Choroid plexus epithelial cell (primary cell): ENCODE measurements at regions not wholly inside any gene's neighbourhood (a gene's known extent, or its start where the extent isn't known, plus 50 kb on each side); places are given as distances from the start of the nearest gene placed in this dataset.

Experiments used
- DNase-seq: peaks from one replicate; pipeline ENCODE4 v3.0.0-alpha.2; 2010; ENCODE audit warnings: low read depth
- H3K4me3 ChIP-seq: 2 replicates; pipeline ENCODE4 v1.5.1; 2011; ENCODE audit warnings: low read depth, mild to moderate bottlenecking, control low read depth, low read length, moderate library complexity
- TF ChIP-seq, protein P1 (sequence below): conservative IDR thresholded peaks from 2 replicates; pipeline ENCODE4 v1.5.1; 2011; ENCODE audit warnings: low read depth, mild to moderate bottlenecking, control low read depth, inconsistent platforms, low read length, moderate library complexity

DNA sequence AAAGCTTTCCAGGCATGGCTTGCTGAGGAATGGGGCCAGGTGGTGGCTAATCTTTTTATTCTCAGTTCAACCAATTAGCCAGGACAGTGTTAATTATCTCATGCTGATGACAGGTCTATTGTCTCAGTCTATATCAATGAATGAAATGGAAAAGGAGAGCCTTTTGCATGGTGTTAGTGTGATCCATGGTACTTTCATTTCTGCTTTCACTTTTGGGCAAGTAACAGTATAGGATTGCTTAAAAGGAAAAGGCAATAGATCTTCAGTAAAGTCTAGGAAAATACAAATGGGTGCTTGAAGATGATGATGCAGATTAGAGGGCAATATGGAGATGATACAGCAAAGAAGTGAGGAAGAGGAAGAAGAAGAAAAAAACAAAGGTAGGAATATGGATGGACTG, 430.3 kb downstream of the TFAP2A start:
- H3K4me3 ChIP-seq = no peak overlapping the region
- TF ChIP-seq, protein P1, sequence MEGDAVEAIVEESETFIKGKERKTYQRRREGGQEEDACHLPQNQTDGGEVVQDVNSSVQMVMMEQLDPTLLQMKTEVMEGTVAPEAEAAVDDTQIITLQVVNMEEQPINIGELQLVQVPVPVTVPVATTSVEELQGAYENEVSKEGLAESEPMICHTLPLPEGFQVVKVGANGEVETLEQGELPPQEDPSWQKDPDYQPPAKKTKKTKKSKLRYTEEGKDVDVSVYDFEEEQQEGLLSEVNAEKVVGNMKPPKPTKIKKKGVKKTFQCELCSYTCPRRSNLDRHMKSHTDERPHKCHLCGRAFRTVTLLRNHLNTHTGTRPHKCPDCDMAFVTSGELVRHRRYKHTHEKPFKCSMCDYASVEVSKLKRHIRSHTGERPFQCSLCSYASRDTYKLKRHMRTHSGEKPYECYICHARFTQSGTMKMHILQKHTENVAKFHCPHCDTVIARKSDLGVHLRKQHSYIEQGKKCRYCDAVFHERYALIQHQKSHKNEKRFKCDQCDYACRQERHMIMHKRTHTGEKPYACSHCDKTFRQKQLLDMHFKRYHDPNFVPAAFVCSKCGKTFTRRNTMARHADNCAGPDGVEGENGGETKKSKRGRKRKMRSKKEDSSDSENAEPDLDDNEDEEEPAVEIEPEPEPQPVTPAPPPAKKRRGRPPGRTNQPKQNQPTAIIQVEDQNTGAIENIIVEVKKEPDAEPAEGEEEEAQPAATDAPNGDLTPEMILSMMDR = no peak
- DNase-seq = no peak

DNA sequence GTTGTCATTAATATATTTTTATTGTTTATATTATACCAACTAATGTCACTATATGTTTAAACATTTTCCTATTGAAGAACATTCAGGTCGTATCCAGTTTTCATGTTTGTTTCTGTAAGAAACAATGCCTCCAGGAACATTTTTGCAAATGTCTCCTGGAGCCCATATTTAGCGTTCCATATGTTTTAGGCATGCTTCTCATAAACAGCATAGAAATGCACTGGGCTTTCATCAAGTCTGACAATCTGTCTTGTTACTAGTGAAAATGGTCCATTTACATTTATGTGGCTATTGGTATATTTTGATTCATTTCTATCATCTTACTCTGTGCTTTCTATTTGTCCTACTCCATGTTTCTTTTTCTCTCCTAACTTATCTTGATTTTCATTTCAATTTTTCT, 431.7 kb downstream of the TFAP2A start:
- DNase-seq = no peak
- TF ChIP-seq, protein P1 = no peak

DNA sequence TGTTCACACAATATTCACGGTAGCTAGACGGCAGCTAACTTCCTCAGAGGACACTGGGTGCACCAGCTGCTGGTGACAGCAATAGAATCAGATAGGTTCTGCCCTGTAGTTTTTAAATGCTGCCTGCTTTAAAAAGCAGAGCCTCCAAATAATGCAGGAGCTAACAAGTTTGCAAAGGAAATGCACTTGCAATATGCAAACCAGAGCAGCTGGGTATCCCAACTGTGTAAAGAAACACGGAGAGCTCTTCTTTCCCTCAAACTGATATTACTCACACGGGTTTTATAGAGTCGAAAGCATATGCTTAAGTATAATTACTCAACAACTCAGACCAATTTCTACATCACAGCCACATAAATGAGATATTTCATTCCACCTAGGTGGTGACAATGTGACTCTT, 432.7 kb downstream of the TFAP2A start:
- DNase-seq = no peak
- no peak overlapping the region for H3K4me3 ChIP-seq
- TF ChIP-seq, protein P1 = no peak

More for the DNA sequence above, 431.7 kb downstream of the TFAP2A start:
- no peak overlapping the region for H3K4me3 ChIP-seq

DNA sequence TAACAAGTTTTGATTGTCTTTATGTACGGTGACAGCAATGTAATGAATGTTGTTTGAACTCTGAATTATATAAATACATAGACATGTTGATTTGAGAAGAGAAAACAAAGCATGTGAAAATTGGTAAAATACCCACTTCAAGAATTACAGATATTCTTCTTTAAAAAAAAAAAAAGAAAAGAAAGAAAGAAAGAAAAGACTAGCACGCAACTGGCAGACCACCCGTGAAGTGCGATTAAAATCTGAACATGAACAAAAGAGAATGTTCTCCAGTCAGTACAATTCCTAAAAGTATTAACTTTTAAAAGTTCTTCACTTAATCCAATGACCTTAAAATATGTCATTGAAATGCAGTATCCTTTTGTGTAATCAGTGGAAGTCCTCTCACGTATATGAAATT, 434.9 kb downstream of the TFAP2A start:
- DNase-seq = no peak
- H3K4me3 ChIP-seq = no peak overlapping the region
- TF ChIP-seq, protein P1 = no peak

DNA sequence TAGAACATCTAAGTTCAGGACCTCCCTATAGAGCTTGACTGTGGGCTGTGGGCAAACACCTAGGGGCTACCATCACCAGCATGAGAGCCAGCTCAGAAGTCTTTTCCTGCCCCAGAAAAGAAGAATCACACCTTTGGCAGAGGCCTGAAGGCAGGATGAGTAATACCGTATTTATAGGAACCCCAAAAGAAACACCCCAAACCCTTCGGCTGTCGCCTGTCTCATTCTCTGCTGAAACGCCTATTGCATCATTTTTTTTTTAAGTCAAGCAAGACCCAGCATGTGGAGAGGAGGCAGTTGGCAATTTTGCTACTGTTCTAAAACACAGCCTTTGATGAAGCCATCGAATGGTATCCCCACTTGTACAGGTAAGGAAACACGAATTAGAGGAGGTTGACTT, 436.4 kb downstream of the TFAP2A start:
- H3K4me3 ChIP-seq = no peak overlapping the region
- TF ChIP-seq, protein P1 = no peak
- no peak for DNase-seq

DNA sequence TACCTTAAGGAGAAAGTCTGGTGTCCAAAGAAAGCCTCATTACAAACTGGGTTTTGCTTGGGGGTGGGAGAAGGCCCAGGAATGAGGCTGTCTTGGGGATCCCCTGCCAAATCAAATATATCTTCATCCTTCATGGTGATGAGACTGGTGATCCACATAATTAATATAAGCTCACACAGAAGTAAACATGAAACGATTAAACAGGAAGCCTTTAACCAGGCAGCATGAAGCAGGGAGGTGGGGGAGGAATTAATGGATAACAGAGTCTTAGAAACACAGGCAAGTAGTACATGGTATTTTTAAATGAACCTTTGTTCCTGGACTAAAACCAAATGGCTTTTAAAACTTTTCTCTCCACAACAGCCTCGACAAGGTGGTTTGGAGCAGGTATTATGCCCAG, 437.5 kb downstream of the TFAP2A start:
- TF ChIP-seq, protein P1 = no peak
- no peak for DNase-seq
- no peak overlapping the region for H3K4me3 ChIP-seq

DNA sequence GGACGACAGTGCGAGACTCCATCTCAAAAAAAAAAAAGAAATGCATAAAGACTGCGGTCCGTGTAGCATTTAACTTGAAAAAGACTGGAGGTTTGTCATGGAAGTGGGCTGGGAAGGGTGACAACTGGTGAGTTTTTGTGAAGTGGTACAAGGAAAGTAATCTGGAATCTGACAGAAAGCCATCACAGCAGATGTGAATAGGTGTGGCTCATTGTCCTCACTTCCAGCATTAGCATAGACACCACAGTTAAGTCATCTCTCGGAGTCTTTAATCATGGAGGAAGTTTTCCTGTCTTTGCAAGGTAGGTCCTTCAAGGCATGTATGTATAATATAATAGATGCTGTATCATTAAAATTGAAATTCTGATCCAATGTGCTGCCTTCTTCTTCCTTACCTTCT, 453.2 kb downstream of the TFAP2A start:
- H3K4me3 ChIP-seq = no peak overlapping the region
- DNase-seq = no peak
- TF ChIP-seq, protein P1 = no peak
